GM23338 (cell line): ENCODE measurements at regions not wholly inside any gene's neighbourhood (a gene's known extent, or its start where the extent isn't known, plus 50 kb on each side); places are given as distances from the start of the nearest gene placed in this dataset.

Experiments
- CTCF ChIP-seq, 2 experiments: fragments of 200-600 bp in 1 of 2; sonication (generic) in 1 of 2; conservative IDR thresholded peaks; 2 replicates each; pipeline versions ENCODE4 v1.5.1 to v1.6.1; 2016 to 2017; ENCODE audit warnings: antibody characterized with exemption in 2 of 2, low read depth in 2 of 2, mild to moderate bottlenecking in 2 of 2, moderate library complexity in 1 of 2
- EZH2phosphoT487 ChIP-seq: fragments of 200-600 bp; sonication (generic); IDR thresholded peaks from one replicate; pipeline ENCODE4 v1.8.1; 2018; ENCODE audit warnings: antibody characterized with exemption; ENCODE audit not compliant: unreplicated experiment

- no peak for TF ChIP-seq CTCF (conservative IDR thresholded peaks at IDR 0.05; ENCODE audit: low read depth in 2 of 2)
- no peak for TF ChIP-seq EZH2phosphoT487
Observed at GRCh38 chr6:9307187-9307586, 871.8 kb upstream of the SLC35B3 start.
